Neural progenitor cell (in vitro differentiated cells): ENCODE measurements at regions not wholly inside any gene's neighbourhood (a gene's known extent, or its start where the extent isn't known, plus 50 kb on each side); places are given as distances from the start of the nearest gene placed in this dataset.

Experiments used
- CTCF ChIP-seq: fragments of 200-600 bp; sonication (generic); IDR thresholded peaks from 2 replicates; pipeline ENCODE4 v1.5.1; 2017; ENCODE audit warnings: antibody characterized with exemption, mild to moderate bottlenecking
- EZH2 ChIP-seq: fragments of 200-600 bp; sonication (generic); IDR thresholded peaks from 2 replicates; pipeline ENCODE4 v1.6.1; 2017; ENCODE audit warnings: antibody characterized with exemption, mild to moderate bottlenecking, moderate library complexity
- EZH2phosphoT487 ChIP-seq: fragments of 200-600 bp; sonication (generic); IDR thresholded peaks from 2 replicates; pipeline ENCODE4 v1.6.1; 2017; ENCODE audit warnings: antibody characterized with exemption

GRCh38 chr14:71482671-71483070 is 449.6 kb upstream of the RGS6 start:
- TF ChIP-seq CTCF (no peak), EZH2phosphoT487 (no peak), EZH2 (no peak)
